HFF-Myc (cell line): ENCODE measurements at regions not wholly inside any gene's neighbourhood (a gene's known extent, or its start where the extent isn't known, plus 50 kb on each side); places are given as distances from the start of the nearest gene placed in this dataset.
"Not testable (repeated sequence)": the region's sequence is repeated elsewhere in the genome, so short reads cannot be mapped to it uniquely, and the experiment has no call there.

Source experiments
- DNase-seq: peaks from one replicate; pipeline ENCODE4 v3.0.0-alpha.2; 2011; ENCODE audit warnings: low read depth; ENCODE audit errors: extremely low read depth
- H3K4me3 ChIP-seq: replicated peaks from 2 replicates; pipeline ENCODE4 v1.5.1; 2011; ENCODE audit warnings: low read depth, mild to moderate bottlenecking, control low read depth, low read length
- TF ChIP-seq, protein P1 (sequence below): IDR thresholded peaks from 2 replicates; pipeline ENCODE4 v1.5.1; 2012; ENCODE audit warnings: mild to moderate bottlenecking, low read depth, low read length, control low read depth; ENCODE audit errors: missing control alignments

DNA sequence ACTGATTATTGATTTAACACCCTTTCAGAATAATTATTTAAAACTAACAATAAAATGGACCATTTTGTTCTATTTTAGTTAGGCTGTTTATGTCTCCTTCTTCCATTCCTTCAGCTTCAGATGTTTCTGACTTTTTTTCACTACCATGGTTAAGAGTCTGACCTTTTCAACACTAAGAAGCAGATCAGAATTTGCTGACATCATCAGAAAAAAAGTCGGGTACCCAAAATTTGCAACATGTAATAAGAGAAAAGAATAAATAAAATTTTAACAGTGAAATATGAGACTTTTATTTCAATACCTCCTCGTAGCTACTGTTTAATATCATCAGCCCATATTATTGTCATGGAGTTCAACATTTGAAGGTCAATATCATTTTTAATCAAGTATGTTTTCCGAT is 1158.3 kb downstream of the RPIA start:
- DNase-seq = no peak
- no peak overlapping the region for H3K4me3 ChIP-seq
- TF ChIP-seq, protein P1, sequence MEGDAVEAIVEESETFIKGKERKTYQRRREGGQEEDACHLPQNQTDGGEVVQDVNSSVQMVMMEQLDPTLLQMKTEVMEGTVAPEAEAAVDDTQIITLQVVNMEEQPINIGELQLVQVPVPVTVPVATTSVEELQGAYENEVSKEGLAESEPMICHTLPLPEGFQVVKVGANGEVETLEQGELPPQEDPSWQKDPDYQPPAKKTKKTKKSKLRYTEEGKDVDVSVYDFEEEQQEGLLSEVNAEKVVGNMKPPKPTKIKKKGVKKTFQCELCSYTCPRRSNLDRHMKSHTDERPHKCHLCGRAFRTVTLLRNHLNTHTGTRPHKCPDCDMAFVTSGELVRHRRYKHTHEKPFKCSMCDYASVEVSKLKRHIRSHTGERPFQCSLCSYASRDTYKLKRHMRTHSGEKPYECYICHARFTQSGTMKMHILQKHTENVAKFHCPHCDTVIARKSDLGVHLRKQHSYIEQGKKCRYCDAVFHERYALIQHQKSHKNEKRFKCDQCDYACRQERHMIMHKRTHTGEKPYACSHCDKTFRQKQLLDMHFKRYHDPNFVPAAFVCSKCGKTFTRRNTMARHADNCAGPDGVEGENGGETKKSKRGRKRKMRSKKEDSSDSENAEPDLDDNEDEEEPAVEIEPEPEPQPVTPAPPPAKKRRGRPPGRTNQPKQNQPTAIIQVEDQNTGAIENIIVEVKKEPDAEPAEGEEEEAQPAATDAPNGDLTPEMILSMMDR = no peak

DNA sequence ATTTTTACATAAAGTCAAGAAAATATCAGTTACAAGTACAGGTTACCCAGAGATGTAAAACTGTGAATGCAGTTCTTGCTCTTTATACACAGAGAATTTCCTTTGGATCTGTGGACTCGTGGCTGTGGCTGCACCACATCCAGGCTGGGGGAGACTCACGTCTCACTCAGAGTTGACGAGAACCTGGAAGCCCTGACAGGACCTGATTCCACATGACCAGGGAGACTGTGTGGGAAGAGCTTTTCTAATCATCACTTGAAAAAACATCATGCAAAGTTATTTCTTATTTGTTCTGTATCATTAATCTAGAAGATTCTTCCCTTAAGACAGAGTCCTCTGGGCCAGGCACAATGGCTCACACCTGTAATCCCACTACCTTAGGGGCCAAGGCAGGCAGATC is 1159.0 kb downstream of the RPIA start:
- DNase-seq = no peak
- H3K4me3 ChIP-seq = no peak overlapping the region
- TF ChIP-seq, protein P1 = no peak

DNA sequence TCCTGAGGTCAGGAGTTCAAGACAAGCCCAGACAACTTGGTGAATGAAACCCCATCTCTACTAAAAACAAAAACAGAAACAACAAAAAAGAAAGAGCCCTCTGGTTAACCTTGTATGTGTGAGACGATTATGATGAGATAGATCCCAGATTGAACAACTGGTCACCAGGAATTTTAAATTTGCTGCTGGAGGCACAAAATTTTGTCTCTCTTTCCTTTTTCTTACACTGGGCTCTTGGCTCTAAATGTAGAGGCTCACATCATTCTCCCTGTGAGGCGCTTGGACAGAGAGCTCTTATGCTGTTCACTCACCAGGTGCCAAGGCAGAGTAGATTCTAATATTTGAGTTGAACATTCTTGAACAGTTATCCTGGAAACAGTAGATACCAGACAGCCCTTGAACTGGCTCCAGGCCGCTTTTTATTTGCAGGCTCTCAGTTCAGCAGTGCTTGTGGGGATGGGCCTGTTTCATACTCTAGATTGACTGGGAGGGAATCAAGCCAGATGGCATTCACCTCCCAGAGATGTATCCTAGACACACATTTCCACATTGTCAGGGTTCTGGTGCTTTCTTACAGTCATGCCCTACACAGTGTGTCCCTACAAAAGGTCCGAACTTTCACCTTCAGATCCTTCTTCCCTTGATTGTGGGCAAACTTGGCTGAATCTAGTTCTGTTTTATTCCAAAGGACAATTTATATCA is 1159.6 kb downstream of the RPIA start:
- TF ChIP-seq, protein P1 = no peak
- no peak overlapping the region for H3K4me3 ChIP-seq
- DNase-seq = no peak

DNA sequence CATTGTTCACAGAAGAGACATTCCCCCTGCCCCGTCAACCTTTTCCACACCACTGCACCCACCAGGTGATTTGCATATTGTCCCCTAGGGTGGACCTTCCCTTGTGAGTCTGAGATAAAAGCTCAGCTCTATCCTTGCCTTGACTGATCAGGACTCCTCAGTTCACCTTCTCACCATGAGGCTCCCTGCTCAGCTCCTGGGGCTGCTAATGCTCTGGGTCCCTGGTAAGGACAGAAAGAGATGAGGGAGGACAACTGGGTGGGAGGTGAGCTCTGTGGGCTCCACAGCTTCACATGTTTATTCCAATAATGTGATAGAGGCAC is 1160.1 kb downstream of the RPIA start:
- TF ChIP-seq, protein P1 = no peak
- no peak for DNase-seq
- H3K4me3 ChIP-seq = no peak overlapping the region

DNA sequence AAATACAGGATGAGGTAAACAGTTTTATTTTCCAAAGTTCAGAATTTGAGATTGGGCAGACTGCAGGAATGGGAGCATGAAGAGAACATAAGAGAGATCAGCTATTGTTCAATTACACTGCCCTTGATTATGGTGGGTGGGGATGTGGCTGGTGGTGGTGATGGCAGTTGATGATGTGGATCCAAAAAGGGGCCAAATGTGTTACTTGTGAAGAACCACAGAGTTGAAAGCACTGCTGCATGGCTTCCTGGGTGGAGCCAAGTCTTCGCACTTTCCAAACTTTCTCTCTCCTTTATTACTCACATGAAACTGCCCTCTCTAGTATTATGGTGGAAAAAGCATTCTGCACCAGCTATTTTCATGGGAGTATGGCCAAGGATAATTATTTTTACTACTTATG is 1162.0 kb downstream of the RPIA start:
- H3K4me3 ChIP-seq, DNase-seq: not testable (repeated sequence)

DNA sequence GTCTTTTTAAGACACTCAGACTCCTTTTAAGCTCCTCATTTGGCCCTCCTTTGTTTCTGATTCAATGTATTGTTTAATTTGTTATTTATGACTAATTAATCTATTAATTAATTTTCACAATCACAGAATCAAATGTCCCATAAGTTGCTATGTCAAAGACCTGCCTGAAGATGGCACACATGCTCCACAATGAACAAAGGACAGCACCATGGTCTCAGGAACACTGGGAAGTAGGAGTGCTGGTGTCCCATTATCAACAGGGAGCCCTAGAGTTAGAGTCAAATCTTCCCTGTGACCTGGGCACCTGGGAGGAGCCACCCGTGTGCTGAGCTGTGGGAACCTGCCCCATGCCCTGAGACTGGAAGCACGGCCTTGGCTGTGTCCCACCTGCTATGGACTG is 1164.3 kb downstream of the RPIA start:
- not testable (repeated sequence) for DNase-seq, H3K4me3 ChIP-seq

DNA sequence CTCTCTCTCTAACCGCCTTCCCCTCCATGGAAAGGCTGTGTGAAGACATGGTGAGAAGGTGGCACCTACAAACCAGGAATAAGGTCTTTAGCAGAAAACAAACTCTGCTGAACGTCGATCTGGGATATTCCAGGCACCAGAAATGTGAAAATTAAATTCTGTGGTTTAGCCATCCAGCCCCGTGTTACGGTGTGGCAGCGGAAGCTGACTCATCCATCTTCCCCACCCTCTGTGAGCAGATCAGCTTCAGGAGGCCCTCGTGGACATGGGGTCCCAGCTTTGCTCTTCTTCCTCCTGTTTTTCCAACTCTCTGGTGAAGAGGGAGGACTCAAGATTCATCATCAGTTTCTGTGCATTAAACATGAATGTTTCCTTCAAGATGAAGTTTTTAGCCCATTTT is 1164.8 kb downstream of the RPIA start:
- not testable (repeated sequence) for H3K4me3 ChIP-seq, DNase-seq

DNA sequence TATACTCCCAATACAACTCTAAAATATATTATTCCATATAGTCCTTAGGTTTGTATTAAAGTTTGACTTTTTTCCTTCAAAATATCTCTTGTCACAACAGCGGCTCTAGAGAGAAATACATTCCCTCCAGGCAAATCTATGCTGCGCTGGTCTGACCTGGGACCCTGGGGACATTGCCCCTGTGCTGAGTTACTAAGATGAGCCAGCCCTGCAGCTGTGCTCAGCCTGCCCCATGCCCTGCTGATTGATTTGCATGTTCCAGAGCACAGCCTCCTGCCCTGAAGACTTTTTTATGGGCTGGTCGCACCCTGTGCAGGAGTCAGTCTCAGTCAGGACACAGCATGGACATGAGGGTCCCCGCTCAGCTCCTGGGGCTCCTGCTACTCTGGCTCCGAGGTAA is 1170.7 kb downstream of the RPIA start:
- DNase-seq = not testable (repeated sequence)

DNA sequence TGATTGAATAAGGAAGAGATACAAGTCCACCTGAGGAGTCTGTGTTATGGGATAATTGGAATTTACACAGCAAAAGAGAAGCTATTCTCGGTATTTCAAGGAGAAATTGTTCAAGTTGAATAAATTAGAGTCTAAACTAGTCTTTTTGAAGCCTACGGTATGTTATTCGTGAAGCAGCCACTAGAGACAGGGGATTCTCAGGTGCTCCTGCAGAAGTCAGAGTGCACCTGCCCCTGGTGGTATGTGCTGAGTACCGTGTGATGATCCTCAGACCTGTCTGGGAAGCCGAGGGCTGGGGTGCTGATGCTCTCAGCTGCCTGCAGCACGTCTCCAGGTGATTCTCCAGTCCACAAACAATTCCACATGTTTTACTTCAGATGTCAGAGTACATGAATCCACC is 1171.7 kb downstream of the RPIA start:
- not testable (repeated sequence) for DNase-seq, H3K4me3 ChIP-seq

More for the DNA sequence above, 1170.7 kb downstream of the RPIA start:
- H3K4me3 ChIP-seq = not testable (repeated sequence)

DNA sequence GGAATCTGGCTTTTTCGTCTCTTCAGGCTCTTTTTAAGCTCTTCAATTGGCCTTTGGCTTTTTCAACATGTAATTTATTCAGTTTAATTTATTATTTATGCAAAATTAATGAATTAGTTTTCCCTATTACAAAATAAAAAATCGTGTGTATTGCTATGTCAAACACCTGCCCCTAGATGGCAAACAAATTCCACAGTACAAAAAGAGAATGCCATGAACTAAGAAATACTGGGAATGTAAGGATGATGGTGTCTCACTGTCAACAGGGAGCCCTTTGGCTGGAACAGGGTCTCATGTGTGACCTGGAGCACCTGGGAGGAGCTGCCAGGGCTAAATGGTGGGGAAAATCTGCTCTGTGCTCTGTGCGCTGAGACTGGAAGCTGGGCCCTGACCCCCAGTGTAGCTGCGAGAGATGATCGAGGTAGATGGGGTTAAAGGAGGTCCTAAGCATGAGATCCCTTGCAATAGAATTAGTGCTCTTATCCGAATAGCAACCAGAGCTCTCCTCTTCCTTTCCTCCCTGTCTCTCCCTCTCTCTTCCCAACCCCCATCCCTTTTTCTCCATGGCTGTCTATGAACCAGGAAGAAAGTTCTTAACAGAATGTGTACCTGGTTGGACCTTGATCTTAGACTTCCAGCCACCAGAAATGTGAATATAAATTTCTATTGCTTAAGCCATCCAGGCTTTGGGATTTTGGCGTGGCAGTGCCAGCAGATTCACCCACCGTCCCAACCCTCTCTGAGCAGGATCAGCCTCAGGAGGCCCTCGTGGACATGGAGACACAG is 1183.5 kb downstream of the RPIA start:
- DNase-seq, H3K4me3 ChIP-seq: not testable (repeated sequence)

DNA sequence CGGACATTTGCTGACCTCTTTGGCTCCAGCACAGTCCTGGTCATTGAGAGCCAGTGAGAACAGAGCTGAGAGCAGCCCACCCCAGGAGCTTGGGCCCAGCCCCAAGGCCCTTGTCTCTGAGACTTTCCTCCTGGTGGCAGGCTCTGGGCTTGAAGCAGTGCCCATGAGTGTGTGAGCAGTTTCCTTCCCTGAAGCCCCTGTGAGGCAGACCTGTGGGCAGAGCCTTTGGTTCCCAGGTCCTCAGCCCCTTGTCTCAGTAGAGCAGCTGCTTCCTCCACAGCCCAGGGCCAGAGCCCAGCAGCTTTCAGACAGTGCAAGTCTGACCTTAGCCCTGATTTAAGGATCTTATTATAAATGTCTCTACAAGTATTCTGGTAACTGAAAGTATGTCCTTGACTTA is 1185.0 kb downstream of the RPIA start:
- H3K4me3 ChIP-seq, DNase-seq: not testable (repeated sequence)

DNA sequence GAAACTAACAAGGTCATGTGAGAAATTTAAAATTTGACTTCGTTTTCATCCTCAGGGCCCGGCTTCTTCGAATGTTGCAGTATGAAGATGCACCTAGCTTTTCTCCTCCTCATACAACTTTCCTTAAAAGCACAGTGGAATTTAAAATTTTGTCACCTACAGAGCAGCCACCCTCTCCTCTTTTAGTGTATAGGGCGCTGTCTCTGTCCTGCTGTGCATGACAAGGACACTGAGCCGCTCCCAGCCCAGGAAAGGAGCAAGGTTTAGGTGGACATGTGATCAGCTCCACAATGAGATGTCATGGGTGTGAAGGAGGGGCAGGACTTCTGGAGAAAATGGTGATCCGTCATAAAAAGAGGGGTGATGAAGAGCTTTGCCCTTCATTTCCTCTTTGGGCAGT is 1185.4 kb downstream of the RPIA start:
- DNase-seq, H3K4me3 ChIP-seq: not testable (repeated sequence)

DNA sequence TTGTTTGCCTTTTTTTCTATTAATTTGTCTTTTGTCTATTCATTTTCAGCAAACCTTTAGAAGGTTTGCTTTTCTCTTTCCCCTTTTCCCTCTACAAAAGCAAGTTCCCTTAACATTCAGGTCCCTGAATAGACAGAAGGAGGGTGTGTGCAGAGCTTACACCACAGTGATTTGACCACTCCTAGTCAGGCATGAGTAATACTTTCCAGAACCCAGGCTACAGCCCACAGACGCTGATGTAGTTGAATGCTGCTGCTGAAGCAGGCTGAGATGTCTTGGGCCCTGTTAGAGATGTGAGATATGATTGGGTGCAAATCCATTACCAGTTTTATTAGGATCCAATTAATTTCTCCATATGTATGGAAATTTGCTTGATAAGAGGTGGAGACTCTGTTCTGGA is 1191.4 kb downstream of the RPIA start:
- DNase-seq, H3K4me3 ChIP-seq: not testable (repeated sequence)

DNA sequence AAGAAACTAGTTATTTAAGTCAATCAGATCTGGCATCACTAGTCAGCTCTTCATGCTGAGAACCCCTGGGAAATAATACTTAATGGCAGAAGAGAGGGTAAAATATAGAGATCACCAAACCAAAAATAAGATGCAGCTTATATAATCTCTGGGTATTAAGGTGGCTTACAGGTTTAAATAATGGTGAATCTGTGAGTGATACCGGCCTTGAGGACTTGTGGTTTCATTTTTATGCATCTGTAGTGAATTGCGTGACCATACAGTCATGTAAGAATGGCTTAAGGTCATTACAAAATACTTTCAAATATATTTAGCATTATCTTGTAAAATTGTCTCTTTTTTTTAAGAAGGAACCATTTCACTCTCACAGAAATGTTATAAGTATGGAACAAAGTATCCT is 1192.2 kb downstream of the RPIA start:
- not testable (repeated sequence) for DNase-seq, H3K4me3 ChIP-seq
